AG10803 (cell line): ENCODE measurements at regions not wholly inside any gene's neighbourhood (a gene's known extent, or its start where the extent isn't known, plus 50 kb on each side); places are given as distances from the start of the nearest gene placed in this dataset.

Experiments used
- DNase-seq: peaks from one replicate; pipeline ENCODE4 v3.0.0; 2010; ENCODE audit warnings: low read depth
- H3K4me3 ChIP-seq: 2 replicates; pipeline ENCODE4 v1.5.1; 2011; ENCODE audit warnings: mild to moderate bottlenecking, low read length, control low read depth
- TF ChIP-seq, protein P1 (sequence below): conservative IDR thresholded peaks from 2 replicates; pipeline ENCODE4 v1.5.1; 2011; ENCODE audit warnings: mild to moderate bottlenecking, low read length, control low read depth, inconsistent platforms

DNA sequence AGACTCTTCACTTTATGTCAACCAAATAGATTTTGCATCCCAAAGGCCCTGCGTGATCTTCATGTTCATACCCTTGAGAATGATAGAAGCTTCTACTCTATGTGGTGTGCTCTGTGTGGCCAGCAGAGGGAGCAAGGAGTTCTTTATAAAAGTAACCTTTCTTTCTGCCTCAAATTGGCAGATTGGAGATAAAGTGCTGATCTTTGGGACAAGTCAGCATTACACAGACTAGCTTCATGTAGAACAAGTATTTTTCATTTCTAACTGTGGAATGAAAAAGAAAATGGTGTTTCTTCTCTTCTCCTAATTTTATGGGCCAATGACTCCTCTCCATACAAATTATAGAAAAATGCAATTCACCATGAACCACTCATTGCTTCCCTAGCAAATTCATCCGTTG is 1214.1 kb downstream of the SORCS1 start:
- no peak overlapping the region for H3K4me3 ChIP-seq
- DNase-seq, result peak; percentile 53
- TF ChIP-seq, protein P1, sequence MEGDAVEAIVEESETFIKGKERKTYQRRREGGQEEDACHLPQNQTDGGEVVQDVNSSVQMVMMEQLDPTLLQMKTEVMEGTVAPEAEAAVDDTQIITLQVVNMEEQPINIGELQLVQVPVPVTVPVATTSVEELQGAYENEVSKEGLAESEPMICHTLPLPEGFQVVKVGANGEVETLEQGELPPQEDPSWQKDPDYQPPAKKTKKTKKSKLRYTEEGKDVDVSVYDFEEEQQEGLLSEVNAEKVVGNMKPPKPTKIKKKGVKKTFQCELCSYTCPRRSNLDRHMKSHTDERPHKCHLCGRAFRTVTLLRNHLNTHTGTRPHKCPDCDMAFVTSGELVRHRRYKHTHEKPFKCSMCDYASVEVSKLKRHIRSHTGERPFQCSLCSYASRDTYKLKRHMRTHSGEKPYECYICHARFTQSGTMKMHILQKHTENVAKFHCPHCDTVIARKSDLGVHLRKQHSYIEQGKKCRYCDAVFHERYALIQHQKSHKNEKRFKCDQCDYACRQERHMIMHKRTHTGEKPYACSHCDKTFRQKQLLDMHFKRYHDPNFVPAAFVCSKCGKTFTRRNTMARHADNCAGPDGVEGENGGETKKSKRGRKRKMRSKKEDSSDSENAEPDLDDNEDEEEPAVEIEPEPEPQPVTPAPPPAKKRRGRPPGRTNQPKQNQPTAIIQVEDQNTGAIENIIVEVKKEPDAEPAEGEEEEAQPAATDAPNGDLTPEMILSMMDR, result peak; percentile 86

DNA sequence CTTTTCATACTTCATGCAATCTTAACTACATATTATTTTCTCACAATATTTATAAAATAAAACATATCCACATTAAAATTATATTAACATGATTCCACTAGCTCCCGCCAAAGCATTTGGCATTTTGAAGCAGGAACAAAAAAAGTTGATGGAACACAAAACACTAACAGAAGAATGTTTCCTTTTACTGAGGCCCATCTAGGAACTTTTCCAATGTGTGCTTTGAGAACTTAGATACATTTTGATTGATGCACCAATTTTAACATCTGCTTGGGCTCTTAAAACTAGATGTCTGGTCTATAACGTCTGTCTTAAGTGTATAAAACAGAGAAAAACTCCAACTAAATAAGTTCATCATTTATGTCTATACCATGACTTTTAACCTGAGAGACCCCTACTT is 1214.8 kb downstream of the SORCS1 start:
- no peak overlapping the region for H3K4me3 ChIP-seq
- TF ChIP-seq, protein P1, result no peak
- DNase-seq, result no peak

DNA sequence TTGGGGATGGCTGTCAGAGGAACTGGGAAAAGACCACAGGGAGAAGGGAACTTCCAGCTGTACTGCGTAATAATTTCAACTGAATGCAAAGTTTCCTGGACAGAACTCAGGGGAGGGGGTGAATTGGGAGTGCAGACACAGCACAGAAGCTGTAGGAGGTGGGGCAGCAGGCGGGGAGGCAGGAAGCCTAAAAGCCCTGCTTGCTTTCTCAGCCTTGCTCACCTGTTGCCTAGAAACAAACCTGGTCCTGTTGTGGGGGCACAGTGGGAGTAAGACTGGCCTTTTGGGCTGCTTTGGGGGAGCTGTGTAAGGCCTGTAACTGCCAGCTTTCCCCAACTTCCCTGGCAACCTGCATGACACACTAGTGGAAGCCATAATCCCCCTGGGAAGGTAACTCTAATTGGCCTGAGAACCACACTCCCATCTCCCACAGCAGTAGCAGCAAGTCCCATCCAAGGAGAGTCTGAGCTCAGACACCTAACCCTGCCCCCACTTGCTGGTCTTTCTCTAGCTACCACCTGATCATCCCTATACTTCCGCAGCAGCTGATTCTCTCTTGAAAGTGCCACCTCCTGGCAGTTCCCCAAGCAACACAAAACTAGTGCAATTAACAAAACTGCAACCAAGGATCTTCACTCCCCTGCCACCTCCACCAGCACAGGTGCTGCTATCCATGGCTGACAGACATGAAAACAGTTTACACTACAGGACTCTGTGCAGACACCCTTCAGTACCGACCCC is 1239.3 kb downstream of the SORCS1 start:
- TF ChIP-seq, protein P1, result no peak
- DNase-seq, result no peak
- H3K4me3 ChIP-seq, result no peak overlapping the region

DNA sequence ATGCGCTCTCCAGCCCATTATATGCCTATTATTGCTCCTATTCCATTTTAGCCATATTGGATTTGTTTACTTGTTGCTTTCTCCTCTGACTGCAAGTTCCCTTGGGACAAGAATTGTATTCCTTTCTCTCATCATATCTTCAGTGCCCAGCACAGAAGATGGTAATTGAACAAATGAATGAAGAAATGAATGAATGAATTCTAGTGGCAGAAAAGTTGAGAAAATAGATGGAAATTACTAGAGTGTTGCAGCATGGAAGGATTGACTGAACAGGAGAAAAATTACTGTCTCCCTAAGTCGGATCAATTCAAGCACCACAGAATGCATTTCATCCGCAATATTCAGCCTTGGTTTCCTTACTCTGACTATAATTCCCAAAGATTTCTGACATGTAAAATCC is 1243.2 kb downstream of the SORCS1 start:
- no peak for DNase-seq
- TF ChIP-seq, protein P1, result no peak
- H3K4me3 ChIP-seq, result no peak overlapping the region

DNA sequence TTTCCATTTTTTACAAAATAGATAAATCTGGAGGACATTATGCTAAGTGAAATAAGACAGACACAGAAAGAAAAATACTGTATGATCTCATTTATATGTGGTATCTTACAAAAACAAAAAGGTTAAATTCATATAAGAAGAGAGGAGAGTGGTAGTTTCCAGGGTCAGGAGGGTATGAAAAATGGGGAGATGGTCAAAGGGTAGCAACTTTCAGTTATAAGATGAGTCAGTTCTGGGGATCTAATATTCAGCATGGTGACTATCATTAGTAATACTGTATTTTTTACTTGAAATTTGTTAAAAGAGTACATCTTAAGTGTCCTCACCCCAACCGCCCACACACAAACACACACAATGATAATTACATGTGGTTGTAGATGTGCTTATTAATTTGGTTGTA is 1250.1 kb downstream of the SORCS1 start:
- TF ChIP-seq, protein P1, result no peak
- DNase-seq, result no peak
- no peak overlapping the region for H3K4me3 ChIP-seq

DNA sequence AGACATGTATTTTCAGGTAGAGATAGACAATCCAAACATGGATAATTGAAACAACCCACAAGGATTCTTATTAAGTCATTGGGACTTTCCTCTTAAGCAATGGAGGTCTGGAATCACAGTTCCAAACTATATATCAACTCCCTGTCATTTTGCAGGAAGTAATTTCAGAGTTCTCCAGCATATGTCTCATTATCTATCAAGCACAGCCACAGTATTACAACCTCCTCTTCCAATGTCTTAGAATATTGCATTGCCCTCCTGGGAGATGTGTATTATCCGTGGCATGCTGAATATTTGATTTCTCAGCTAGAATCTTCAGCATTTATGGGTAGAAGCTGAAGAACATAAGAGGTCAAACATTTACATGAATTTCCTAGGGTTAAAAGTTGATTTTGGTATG is 1255.8 kb downstream of the SORCS1 start:
- TF ChIP-seq, protein P1, result no peak
- no peak for DNase-seq
- H3K4me3 ChIP-seq, result no peak overlapping the region

DNA sequence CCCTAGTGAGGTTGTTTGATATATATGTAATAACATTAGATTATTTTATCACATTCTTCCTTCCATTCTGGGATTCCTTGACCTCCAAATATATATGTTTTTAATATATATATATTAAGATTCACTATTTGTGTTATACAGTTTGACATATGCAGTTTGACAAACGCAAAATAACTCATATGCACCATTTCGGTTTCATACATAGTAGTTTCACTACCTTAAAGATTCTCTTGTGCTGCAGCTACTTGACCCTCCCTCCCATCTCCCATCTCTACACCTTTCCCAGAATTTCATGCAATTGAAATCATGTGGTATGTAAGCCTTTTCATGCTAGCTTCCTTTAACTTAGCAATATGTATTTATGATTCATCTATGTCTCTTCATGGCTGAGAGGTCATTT is 1244.4 kb downstream of the SORCS3 start:
- DNase-seq, result no peak
- no peak overlapping the region for H3K4me3 ChIP-seq
- TF ChIP-seq, protein P1, result no peak
